Ishikawa (cell line): ENCODE measurements at regions not wholly inside any gene's neighbourhood (a gene's known extent, or its start where the extent isn't known, plus 50 kb on each side); places are given as distances from the start of the nearest gene placed in this dataset.

Source experiments
- CEBPB ChIP-seq: IDR thresholded peaks from 2 replicates; pipeline ENCODE4 v1.6.1; 2012
- CREB1 ChIP-seq: IDR thresholded peaks from 2 replicates; pipeline ENCODE4 v1.6.1; 2012; ENCODE audit warnings: low read depth
- EP300 ChIP-seq: IDR thresholded peaks from 2 replicates; pipeline ENCODE4 v1.6.1; 2012; ENCODE audit warnings: borderline replicate concordance
- TAF1 ChIP-seq: IDR thresholded peaks from 2 replicates; pipeline ENCODE4 v1.6.1; 2012; ENCODE audit warnings: low read depth, mild to moderate bottlenecking
- TCF12 ChIP-seq: IDR thresholded peaks from 2 replicates; pipeline ENCODE4 v1.6.1; 2012; ENCODE audit warnings: low read depth
- YY1 ChIP-seq: IDR thresholded peaks from 2 replicates; pipeline ENCODE4 v1.6.1; 2012; ENCODE audit warnings: low read depth
- TF ChIP-seq, protein P1 (sequence below): IDR thresholded peaks from 2 replicates; pipeline ENCODE4 v1.6.1; 2012
- TF ChIP-seq, protein P2 (sequence below): IDR thresholded peaks from 2 replicates; pipeline ENCODE4 v1.6.1; 2012; ENCODE audit warnings: low read depth, mild to moderate bottlenecking
- TF ChIP-seq, protein P3 (sequence below): IDR thresholded peaks from 2 replicates; pipeline ENCODE4 v1.6.1; 2012

DNA sequence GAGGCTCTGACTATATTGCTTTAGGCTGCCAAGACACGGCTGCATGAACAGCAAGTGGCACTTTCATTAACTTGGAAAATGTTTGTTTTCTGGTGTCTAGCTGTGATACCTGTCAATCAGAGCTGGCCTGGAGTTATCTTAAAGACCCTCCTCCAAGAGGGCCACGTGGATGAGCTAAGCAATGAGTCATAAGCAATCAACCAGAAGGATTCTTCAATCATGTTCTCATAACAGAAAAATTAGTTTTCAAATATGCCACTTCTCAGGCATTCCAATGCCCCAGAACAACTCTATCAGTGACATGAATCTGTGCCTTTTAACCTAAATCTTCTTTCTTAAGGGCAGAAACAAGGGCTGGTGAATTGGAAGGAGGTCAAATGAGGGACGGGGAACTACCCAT lies 283.0 kb downstream of the HTR1B start:
- TF ChIP-seq CEBPB (no peak), EP300 (no peak), CREB1 (no peak), YY1 (no peak), TCF12 (no peak), TAF1 (no peak)
- TF ChIP-seq, protein P1, sequence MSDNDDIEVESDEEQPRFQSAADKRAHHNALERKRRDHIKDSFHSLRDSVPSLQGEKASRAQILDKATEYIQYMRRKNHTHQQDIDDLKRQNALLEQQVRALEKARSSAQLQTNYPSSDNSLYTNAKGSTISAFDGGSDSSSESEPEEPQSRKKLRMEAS, result no peak
- TF ChIP-seq, protein P2, sequence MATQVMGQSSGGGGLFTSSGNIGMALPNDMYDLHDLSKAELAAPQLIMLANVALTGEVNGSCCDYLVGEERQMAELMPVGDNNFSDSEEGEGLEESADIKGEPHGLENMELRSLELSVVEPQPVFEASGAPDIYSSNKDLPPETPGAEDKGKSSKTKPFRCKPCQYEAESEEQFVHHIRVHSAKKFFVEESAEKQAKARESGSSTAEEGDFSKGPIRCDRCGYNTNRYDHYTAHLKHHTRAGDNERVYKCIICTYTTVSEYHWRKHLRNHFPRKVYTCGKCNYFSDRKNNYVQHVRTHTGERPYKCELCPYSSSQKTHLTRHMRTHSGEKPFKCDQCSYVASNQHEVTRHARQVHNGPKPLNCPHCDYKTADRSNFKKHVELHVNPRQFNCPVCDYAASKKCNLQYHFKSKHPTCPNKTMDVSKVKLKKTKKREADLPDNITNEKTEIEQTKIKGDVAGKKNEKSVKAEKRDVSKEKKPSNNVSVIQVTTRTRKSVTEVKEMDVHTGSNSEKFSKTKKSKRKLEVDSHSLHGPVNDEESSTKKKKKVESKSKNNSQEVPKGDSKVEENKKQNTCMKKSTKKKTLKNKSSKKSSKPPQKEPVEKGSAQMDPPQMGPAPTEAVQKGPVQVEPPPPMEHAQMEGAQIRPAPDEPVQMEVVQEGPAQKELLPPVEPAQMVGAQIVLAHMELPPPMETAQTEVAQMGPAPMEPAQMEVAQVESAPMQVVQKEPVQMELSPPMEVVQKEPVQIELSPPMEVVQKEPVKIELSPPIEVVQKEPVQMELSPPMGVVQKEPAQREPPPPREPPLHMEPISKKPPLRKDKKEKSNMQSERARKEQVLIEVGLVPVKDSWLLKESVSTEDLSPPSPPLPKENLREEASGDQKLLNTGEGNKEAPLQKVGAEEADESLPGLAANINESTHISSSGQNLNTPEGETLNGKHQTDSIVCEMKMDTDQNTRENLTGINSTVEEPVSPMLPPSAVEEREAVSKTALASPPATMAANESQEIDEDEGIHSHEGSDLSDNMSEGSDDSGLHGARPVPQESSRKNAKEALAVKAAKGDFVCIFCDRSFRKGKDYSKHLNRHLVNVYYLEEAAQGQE, result no peak
- TF ChIP-seq, protein P3, sequence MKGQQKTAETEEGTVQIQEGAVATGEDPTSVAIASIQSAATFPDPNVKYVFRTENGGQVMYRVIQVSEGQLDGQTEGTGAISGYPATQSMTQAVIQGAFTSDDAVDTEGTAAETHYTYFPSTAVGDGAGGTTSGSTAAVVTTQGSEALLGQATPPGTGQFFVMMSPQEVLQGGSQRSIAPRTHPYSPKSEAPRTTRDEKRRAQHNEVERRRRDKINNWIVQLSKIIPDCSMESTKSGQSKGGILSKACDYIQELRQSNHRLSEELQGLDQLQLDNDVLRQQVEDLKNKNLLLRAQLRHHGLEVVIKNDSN, result no peak
